Activated CD4-positive, alpha-beta T cell treated with anti-CD3 and anti-CD28 coated beads, Interleukin-2, amount 10 ng/mL, durations not matched to agents 7 days and 5 days (primary cell): ENCODE measurements at regions not wholly inside any gene's neighbourhood (a gene's known extent, or its start where the extent isn't known, plus 50 kb on each side); places are given as distances from the start of the nearest gene placed in this dataset.

ENCODE experiments used
- CTCF ChIA-PET: fragments of 350-600 bp; sonication (Branson Sonifier 250); formaldehyde crosslinking; loops from one replicate; lab custom pipeline; 2021; ENCODE audit warnings: antibody characterized with exemption; lab: Charles Lee
- POLR2A ChIA-PET: fragments of 350-600 bp; sonication (Branson Sonifier 250); formaldehyde crosslinking; loops from one replicate; lab custom pipeline; 2021; ENCODE audit warnings: antibody characterized with exemption; lab: Charles Lee
- DNase-seq: peaks from one replicate; pipeline ENCODE4 v3.0.0-alpha.2; 2020
- H3K27ac Mint-ChIP-seq: one replicate; pipeline ENCODE4 v1.8.0; 2021; ENCODE audit warnings: mild to moderate bottlenecking, moderate library complexity, mixed read lengths
- H3K27me3 Mint-ChIP-seq: one replicate; pipeline ENCODE4 v1.8.0; 2021; ENCODE audit warnings: mixed read lengths
- H3K36me3 Mint-ChIP-seq: one replicate; pipeline ENCODE4 v1.8.0; 2021; ENCODE audit warnings: low read depth, mixed read lengths
- H3K4me1 Mint-ChIP-seq: one replicate; pipeline ENCODE4 v1.8.0; 2021; ENCODE audit warnings: mixed read lengths
- H3K4me3 Mint-ChIP-seq: one replicate; pipeline ENCODE4 v1.8.0; 2021; ENCODE audit warnings: mild to moderate bottlenecking, moderate library complexity, mixed read lengths
- H3K9me3 Mint-ChIP-seq: one replicate; pipeline ENCODE4 v1.8.0; 2021; ENCODE audit warnings: mixed read lengths

DNA sequence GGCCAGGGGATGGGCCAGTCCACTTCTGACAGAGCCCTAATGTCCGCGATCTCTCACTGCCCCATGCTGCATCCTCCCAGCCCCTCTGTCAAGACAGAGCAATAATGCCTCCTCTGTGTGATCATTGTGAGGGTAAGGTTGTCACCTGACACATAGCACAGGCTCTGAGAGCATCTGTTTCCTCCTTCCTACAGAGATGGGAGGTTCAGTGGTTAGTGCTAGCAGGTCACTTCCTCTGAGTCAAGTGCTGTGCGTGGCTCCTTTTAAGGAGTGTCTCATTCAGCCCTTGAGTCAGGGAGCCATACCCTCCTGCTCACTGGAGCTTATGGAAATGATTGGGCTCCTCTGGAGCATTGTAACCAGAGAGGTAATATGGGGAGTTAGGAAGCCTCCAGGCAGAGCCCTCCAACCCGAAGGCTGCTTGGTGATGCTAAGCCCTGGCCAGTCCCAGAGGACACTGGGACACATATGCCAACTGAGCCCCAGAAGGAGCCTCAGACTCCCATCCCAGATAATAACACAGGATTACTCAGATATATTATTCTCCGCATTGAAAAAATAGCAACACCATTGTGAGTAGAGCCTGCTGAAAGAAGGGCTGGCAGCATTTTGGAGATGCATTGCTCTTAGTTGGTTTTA is 189.0 kb downstream of the GALNT1 start:
- H3K36me3 Mint-ChIP-seq, result no peaks in the 10 kb centered on the region
- H3K9me3 Mint-ChIP-seq, result no peaks in the 10 kb centered on the region
- H3K4me1 Mint-ChIP-seq, result no peaks in the 10 kb centered on the region
- ChIA-PET POLR2A (no interaction called here), CTCF (no interaction called here)
- peak; percentile 11 for DNase-seq
- H3K4me3 Mint-ChIP-seq, result no peak overlapping the region
- H3K27ac Mint-ChIP-seq, result no peak overlapping the region
- H3K27me3 Mint-ChIP-seq, result peaks cover 3% of the 10 kb centered on the region

DNA sequence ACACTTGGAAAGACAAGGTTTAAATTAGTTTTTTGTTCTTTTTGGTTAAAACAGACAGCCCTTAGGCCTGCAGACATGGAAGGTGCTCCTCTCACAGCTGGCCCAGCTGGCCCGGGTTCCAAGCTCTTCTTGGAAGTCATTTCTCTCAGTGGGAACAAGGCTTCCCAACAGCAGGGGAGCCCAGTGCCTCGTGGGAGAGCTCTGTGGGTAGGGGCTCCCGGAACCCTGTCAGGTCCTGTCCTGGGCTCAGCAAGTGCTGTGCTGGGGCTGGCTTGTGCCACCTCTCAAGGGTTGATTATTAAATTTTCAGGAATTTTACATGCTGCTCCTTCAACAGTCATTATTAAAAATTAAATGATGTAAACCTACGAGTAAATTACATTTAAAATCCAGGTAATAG is 189.6 kb downstream of the GALNT1 start:
- Mint-ChIP-seq H3K27me3 (peaks cover 3% of the 10 kb centered on the region), H3K9me3 (no peaks in the 10 kb centered on the region), H3K36me3 (no peaks in the 10 kb centered on the region), H3K4me1 (no peaks in the 10 kb centered on the region), H3K4me3 (no peak overlapping the region), H3K27ac (no peak overlapping the region)
- ChIA-PET CTCF (no interaction called here), POLR2A (no interaction called here)
- no peak for DNase-seq

DNA sequence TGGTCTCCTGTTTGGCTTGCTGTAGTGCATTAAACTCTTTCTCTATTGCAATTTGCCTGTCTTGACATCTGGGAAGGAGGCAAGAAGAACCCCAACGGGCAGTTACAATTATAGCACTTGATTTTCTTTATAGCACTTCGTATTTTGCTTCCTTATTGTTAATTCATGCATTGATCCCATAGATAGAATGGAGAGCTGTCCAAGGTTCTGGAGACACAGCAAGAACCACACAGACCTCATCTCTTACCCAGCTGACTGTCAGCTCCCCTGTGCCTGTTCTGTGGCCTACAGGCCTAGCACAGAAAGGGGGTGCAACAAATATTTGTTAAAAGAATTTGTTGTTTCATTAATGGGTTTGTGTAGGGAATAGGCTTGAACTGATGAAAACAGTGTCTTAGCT is 194.3 kb downstream of the GALNT1 start:
- H3K36me3 Mint-ChIP-seq, result no peaks in the 10 kb centered on the region
- POLR2A ChIA-PET, result no interaction called here
- no peak overlapping the region for H3K27ac Mint-ChIP-seq
- H3K4me3 Mint-ChIP-seq, result no peak overlapping the region
- no peaks in the 10 kb centered on the region for H3K9me3 Mint-ChIP-seq
- CTCF ChIA-PET, result no interaction called here
- DNase-seq, result no peak
- H3K27me3 Mint-ChIP-seq, result peaks cover 3% of the 10 kb centered on the region
- H3K4me1 Mint-ChIP-seq, result no peaks in the 10 kb centered on the region

DNA sequence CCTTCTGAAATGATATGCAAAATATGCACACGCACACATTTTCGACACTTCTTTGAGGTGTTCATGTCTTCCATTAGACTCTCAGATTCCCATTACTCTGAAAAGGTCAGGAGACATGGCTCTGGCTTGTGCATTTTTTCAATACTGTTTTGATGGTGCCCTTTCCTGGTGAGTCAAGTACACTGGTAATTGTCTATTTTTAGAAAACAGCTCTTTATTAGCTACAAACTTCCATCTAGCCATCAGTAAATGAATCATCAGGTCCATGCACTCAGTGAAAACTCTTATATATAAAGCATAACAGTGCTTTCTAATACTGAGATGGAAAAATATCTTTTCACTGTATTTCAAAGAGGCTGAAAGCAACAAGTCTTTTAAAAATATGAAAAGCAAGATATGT is 194.9 kb downstream of the GALNT1 start:
- Mint-ChIP-seq H3K9me3 (no peaks in the 10 kb centered on the region), H3K27ac (no peak overlapping the region), H3K4me1 (no peaks in the 10 kb centered on the region), H3K4me3 (no peak overlapping the region), H3K36me3 (no peaks in the 10 kb centered on the region), H3K27me3 (peaks cover 3% of the 10 kb centered on the region)
- CTCF ChIA-PET, result no interaction called here
- POLR2A ChIA-PET, result no interaction called here
- DNase-seq, result no peak

DNA sequence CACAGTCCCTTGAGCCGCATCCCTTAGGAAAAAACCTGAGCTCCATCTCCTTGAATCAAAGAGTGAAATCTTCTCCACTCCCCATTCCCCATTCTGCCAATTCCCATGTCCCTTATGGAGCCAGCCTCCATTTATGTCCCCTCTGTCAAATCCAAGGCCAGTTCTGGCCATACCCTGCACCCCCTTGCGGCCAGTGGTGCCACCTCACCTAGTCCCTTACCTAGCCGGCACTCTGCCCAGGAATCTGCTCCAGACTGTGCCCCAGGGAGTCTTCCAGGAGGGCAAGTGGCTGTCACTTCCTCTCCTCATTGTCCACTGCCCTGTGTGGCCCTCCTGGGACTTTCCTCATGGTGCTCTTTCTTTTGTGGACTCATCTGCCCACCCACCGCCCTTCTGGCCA is 195.4 kb upstream of the RMP24 start:
- no peaks in the 10 kb centered on the region for H3K4me1 Mint-ChIP-seq
- peaks cover 3% of the 10 kb centered on the region for H3K27me3 Mint-ChIP-seq
- ChIA-PET POLR2A (no interaction called here), CTCF (no interaction called here)
- no peak overlapping the region for H3K27ac Mint-ChIP-seq
- H3K4me3 Mint-ChIP-seq, result no peak overlapping the region
- H3K36me3 Mint-ChIP-seq, result no peaks in the 10 kb centered on the region
- no peak for DNase-seq
- H3K9me3 Mint-ChIP-seq, result no peaks in the 10 kb centered on the region

DNA sequence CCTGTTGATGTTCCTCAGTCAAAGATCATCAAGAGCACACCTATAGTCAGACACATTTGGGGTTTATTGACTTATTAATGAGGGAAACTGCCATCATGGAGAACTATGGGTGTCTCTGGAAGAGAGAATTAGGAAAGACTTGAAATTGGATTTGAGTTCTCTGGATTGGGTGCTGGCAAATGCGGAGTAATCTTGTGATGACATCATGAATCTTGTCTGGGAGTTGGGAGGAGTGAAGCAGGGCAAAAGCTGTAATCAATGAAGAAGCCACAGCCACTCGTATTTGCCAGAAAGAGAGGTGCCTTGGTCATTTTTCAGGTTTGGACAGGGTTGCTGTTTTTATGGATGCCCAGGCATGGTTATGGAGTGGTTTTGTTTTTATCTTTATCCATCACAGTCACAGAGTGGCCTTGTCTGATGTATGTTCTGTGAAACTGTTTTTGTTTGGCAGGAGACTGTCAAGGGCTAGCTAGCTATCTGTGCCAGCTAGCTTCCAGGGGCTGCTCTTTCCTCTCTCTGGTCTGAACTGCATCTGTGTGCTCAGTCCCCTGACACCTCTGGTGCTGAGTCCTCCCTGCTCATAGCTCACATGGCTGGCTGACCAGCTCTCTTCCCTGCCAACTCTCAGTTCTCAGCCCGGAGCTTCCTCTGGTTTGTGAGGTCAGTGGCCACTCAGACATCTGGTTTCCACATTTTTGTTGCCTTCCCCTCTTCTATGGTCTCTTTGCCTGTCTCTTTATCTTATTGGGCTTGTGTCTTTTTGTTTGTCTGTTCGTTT is 193.4 kb upstream of the RMP24 start:
- no peaks in the 10 kb centered on the region for H3K4me1 Mint-ChIP-seq
- no peak for DNase-seq
- H3K9me3 Mint-ChIP-seq, result no peaks in the 10 kb centered on the region
- no peaks in the 10 kb centered on the region for H3K36me3 Mint-ChIP-seq
- ChIA-PET CTCF (no interaction called here), POLR2A (no interaction called here)
- H3K27ac Mint-ChIP-seq, result no peak overlapping the region
- H3K27me3 Mint-ChIP-seq, result peaks cover 3% of the 10 kb centered on the region
- no peak overlapping the region for H3K4me3 Mint-ChIP-seq

DNA sequence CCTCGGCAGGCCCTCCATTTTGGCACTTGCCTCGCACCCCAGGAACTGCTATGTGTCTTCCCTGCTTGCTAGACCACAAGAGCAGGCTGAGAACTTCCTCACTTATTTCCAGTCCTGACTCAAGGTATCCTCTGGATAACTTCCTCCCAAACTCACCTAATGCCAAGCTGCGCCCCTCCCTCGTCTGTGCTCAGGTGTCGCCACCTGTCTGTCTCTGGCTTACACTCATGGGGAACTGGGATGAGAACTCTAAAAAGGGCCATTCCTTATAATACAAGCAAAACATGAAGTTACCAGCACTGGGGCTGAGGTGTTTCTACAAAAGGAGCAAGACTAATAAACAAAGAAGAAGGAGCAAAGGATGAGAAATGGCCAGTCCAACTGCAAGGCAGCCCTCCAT is 191.5 kb upstream of the RMP24 start:
- POLR2A ChIA-PET, result no interaction called here

DNA sequence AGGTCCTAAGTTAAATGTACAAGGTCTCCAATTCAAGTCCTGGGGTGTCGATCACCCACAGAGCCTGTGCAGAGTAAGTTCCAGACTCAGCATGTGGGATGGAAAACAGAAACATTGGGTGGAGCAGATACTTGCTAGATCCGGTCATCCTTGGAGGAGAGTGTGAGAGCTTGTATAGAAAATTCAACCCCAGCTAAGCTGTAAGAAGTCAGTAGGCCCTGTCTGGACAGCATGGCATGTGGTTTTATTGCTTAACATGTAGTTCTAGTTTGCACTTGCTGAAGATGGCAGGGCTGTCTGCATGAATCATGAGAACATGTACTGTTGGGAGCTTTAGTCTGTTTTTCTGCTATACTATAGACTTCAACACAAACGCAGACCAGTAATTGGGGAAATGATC is 189.6 kb upstream of the RMP24 start:
- H3K9me3 Mint-ChIP-seq, result no peaks in the 10 kb centered on the region
- ChIA-PET POLR2A (no interaction called here), CTCF (no interaction called here)
- no peaks in the 10 kb centered on the region for H3K4me1 Mint-ChIP-seq
- H3K4me3 Mint-ChIP-seq, result no peak overlapping the region
- H3K27me3 Mint-ChIP-seq, result peaks cover 4% of the 10 kb centered on the region
- no peak overlapping the region for H3K27ac Mint-ChIP-seq
- H3K36me3 Mint-ChIP-seq, result no peaks in the 10 kb centered on the region
- no peak for DNase-seq

More for the DNA sequence above, 191.5 kb upstream of the RMP24 start:
- no peak overlapping the region for H3K27ac Mint-ChIP-seq
- H3K4me3 Mint-ChIP-seq, result no peak overlapping the region
- CTCF ChIA-PET, result no interaction called here
- no peaks in the 10 kb centered on the region for H3K9me3 Mint-ChIP-seq
- no peak for DNase-seq
- no peaks in the 10 kb centered on the region for H3K4me1 Mint-ChIP-seq
- no peaks in the 10 kb centered on the region for H3K36me3 Mint-ChIP-seq
- peaks cover 3% of the 10 kb centered on the region for H3K27me3 Mint-ChIP-seq

DNA sequence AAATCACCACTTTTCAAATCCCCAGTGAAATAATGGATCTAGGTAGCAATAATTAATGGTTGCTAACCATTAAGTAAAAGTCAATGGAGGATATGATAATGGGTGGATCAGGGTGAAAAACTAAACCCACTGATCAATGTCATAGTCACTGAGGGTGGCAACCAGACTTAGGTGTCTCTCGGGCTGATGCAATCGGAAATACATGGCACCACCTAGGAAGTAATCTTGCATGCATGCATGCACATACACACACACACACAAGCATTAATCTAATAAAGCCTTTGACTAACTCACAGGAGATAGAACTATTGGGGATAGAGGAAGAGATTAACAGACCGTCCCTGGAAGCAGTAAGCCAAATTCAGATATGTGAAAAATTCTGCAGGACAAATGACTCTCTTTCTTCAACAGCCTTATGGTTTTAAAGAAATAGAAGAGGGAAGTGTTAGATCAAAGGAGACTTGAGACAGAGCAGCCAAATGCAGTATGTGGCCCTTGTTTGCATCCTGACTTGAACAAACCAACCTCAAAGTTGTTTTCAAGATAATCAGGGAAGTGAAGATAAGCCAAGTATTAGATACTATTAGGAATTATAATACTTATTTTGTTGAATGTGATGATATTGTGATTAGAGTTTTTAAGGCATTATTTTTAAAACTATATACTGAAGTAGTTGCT is 186.0 kb upstream of the RMP24 start:
- POLR2A ChIA-PET, result no interaction called here
- Mint-ChIP-seq H3K36me3 (no peaks in the 10 kb centered on the region), H3K27me3 (peaks cover 2% of the 10 kb centered on the region), H3K9me3 (no peaks in the 10 kb centered on the region), H3K4me3 (no peak overlapping the region), H3K4me1 (no peaks in the 10 kb centered on the region), H3K27ac (no peak overlapping the region)
- CTCF ChIA-PET, result no interaction called here
- DNase-seq, result no peak

DNA sequence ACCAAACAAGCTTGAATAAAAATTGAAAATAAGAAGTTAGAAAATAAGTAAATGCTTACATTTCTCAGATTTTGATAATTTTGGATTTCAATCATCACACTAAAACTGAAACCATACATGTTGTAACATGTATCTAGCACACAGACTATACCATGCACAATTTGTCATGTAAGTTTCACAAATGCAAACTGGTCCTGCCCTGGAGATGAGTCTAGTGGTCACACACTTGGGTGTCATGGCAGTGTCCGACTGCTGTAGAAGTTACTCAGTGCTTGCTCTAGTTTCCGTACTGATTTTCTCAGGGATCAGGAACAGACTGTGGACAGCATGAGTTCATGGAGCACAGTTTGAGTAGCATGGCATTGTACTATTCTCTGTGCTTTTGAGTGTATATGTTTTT is 182.9 kb upstream of the RMP24 start:
- ChIA-PET POLR2A (no interaction called here), CTCF (no interaction called here)
- no peak overlapping the region for H3K27ac Mint-ChIP-seq
- DNase-seq, result no peak
- H3K9me3 Mint-ChIP-seq, result no peaks in the 10 kb centered on the region
- H3K4me3 Mint-ChIP-seq, result no peak overlapping the region
- H3K36me3 Mint-ChIP-seq, result no peaks in the 10 kb centered on the region
- H3K27me3 Mint-ChIP-seq, result peaks cover 4% of the 10 kb centered on the region
- no peaks in the 10 kb centered on the region for H3K4me1 Mint-ChIP-seq

DNA sequence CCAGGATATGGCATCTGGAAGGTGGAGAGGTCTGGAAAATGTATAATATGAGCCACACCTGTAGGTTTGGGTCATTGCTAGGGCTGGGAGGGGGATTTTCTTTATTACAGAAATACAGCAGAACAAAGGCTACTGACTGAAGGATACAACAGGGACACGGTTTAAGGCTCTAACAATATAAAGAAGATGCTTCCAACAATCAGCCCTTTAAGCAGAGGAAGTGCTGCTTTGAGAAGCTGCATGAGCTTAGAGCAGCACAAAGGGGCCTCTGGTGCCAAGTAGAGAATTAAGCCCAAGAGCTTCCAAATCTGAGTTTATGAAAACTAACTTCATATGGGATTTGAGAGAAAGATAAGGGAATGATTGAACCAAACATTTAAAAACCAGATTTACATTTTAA is 174.5 kb upstream of the RMP24 start:
- Mint-ChIP-seq H3K27ac (no peak overlapping the region), H3K36me3 (no peaks in the 10 kb centered on the region), H3K4me1 (no peaks in the 10 kb centered on the region), H3K9me3 (no peaks in the 10 kb centered on the region), H3K27me3 (peaks cover 12% of the 10 kb centered on the region), H3K4me3 (no peak overlapping the region)
- no peak for DNase-seq
- POLR2A ChIA-PET, result no interaction called here
- CTCF ChIA-PET, result no interaction called here

DNA sequence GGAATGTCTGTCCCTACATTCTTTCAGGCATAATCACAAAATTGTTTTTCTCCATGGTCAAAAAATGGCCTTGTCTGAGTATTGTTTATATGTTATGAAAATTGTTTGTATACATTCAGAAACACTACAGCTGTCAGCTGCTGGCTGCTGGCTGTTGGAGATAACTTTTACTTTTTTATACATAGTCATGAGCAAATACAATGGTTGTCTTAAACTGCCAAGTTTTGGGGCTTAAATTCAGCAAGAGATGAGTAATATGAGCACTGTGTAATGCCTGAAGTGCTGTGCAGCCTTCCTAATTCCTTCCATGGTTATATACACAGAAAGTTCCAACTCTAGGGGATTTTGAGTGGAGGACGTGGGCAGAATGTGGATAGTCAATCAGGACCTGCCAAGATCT is 168.9 kb upstream of the RMP24 start:
- CTCF ChIA-PET, result no interaction called here
- no peaks in the 10 kb centered on the region for H3K4me1 Mint-ChIP-seq
- no peak overlapping the region for H3K27ac Mint-ChIP-seq
- H3K4me3 Mint-ChIP-seq, result no peak overlapping the region
- H3K27me3 Mint-ChIP-seq, result peaks cover 15% of the 10 kb centered on the region
- DNase-seq, result no peak
- H3K36me3 Mint-ChIP-seq, result no peaks in the 10 kb centered on the region
- POLR2A ChIA-PET, result no interaction called here
- no peaks in the 10 kb centered on the region for H3K9me3 Mint-ChIP-seq

DNA sequence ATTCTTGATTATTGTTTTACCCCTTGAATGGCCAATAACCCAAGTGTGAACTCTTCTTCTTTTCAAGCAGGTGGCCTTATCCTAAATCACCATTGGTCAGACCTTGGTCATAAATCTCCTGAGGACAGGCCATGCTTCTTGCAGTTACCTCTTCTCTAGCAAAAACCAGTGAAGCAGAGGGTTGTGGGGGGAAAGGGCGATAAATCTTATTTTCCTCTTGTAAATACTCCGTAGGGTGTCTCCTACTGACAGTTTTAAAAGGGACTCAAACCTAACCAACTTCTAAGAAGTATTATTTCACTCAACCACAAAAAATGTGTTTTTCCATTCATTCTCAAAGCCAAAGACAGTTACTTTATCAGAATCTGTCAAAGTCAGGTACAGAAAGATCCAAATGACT is 168.1 kb upstream of the RMP24 start:
- Mint-ChIP-seq H3K27me3 (peaks cover 15% of the 10 kb centered on the region), H3K4me3 (no peak overlapping the region), H3K27ac (no peak overlapping the region), H3K36me3 (no peaks in the 10 kb centered on the region), H3K4me1 (no peaks in the 10 kb centered on the region), H3K9me3 (no peaks in the 10 kb centered on the region)
- no peak for DNase-seq
- POLR2A ChIA-PET, result no interaction called here
- CTCF ChIA-PET, result no interaction called here
